Mesothelial cell of epicardium (in vitro differentiated cells): ENCODE measurements at regions not wholly inside any gene's neighbourhood (a gene's known extent, or its start where the extent isn't known, plus 50 kb on each side); places are given as distances from the start of the nearest gene placed in this dataset.

Source experiments
- DNase-seq, 2 experiments: peaks; one replicate each; pipeline ENCODE4 v3.0.0; 2021; ENCODE audit warnings: low spot score in 2 of 2; ENCODE audit not compliant: unreplicated experiment in 2 of 2
- H3K27ac Mint-ChIP-seq: 2 replicates; pipeline ENCODE4 v1.8.0; 2021; ENCODE audit warnings: mixed read lengths
- H3K27me3 Mint-ChIP-seq: 2 replicates; pipeline ENCODE4 v1.8.0; 2021; ENCODE audit warnings: low read depth, mixed read lengths
- H3K36me3 Mint-ChIP-seq: 2 replicates; pipeline ENCODE4 v1.8.0; 2021; ENCODE audit warnings: mixed read lengths
- H3K4me1 Mint-ChIP-seq: 2 replicates; pipeline ENCODE4 v1.8.0; 2021; ENCODE audit warnings: mixed read lengths
- H3K4me3 Mint-ChIP-seq: 2 replicates; pipeline ENCODE4 v1.8.0; 2021; ENCODE audit warnings: mild to moderate bottlenecking, moderate library complexity, mixed read lengths
- H3K9me3 Mint-ChIP-seq: 2 replicates; pipeline ENCODE4 v1.8.0; 2021; ENCODE audit warnings: mixed read lengths
- TF ChIP-seq, protein P1 (sequence below): fragments of 200-600 bp; sonication (generic); IDR thresholded peaks from one replicate; pipeline ENCODE4 v1.5.0; 2021; ENCODE audit warnings: antibody characterized with exemption; ENCODE audit not compliant: unreplicated experiment

DNA sequence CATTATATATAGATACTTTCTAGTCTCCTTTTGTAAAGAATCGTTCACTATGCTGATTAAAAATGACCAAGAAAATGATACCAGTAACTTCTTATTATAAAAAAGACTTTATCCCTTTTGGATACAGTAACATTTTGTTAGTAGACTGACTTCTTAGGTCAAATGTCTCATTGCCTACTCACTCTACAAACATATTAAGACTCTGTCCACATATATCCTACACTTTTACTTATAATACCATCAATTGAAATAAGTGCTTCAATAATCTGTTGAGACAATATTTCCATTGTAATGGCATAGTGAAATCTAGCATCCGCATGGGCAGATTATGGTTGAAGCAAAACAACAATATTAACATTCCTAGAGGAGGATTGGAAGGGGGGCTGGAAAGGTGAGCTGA, 180.6 kb downstream of the ARL4A start:
- TF ChIP-seq, protein P1, sequence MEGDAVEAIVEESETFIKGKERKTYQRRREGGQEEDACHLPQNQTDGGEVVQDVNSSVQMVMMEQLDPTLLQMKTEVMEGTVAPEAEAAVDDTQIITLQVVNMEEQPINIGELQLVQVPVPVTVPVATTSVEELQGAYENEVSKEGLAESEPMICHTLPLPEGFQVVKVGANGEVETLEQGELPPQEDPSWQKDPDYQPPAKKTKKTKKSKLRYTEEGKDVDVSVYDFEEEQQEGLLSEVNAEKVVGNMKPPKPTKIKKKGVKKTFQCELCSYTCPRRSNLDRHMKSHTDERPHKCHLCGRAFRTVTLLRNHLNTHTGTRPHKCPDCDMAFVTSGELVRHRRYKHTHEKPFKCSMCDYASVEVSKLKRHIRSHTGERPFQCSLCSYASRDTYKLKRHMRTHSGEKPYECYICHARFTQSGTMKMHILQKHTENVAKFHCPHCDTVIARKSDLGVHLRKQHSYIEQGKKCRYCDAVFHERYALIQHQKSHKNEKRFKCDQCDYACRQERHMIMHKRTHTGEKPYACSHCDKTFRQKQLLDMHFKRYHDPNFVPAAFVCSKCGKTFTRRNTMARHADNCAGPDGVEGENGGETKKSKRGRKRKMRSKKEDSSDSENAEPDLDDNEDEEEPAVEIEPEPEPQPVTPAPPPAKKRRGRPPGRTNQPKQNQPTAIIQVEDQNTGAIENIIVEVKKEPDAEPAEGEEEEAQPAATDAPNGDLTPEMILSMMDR = no peak
- Mint-ChIP-seq H3K27me3 (no peaks in the 10 kb centered on the region), H3K27ac (no peak overlapping the region)

DNA sequence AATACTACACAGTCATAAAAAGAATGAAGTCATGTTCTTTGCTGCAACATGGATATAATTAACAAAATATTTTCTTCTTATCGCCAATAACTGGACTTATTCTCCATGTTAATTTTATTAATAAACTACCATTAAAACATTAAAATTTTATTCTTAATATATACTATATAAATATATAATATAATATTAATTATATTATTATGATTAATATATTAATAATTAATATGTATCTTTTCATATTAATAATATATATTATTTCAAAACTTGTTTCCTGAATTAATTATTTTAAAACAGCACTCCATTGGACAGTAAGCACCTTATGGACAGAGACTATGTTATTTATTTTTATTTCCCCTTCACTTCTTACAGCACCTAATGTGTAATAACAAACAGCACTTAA, 182.8 kb downstream of the ARL4A start:
- H3K4me1 Mint-ChIP-seq = peaks cover 10% of the 10 kb centered on the region
- TF ChIP-seq, protein P1 = no peak
- no peak for DNase-seq
- no peak overlapping the region for H3K27ac Mint-ChIP-seq
- no peaks in the 10 kb centered on the region for H3K27me3 Mint-ChIP-seq
- no peaks in the 10 kb centered on the region for H3K36me3 Mint-ChIP-seq
- peaks cover 10% of the 10 kb centered on the region for H3K9me3 Mint-ChIP-seq
- H3K4me3 Mint-ChIP-seq = no peak overlapping the region

More for the DNA sequence above, 180.6 kb downstream of the ARL4A start:
- Mint-ChIP-seq H3K4me1 (peaks cover 11% of the 10 kb centered on the region), H3K36me3 (no peaks in the 10 kb centered on the region), H3K9me3 (peaks cover 10% of the 10 kb centered on the region), H3K4me3 (no peak overlapping the region)
- DNase-seq = no peak

DNA sequence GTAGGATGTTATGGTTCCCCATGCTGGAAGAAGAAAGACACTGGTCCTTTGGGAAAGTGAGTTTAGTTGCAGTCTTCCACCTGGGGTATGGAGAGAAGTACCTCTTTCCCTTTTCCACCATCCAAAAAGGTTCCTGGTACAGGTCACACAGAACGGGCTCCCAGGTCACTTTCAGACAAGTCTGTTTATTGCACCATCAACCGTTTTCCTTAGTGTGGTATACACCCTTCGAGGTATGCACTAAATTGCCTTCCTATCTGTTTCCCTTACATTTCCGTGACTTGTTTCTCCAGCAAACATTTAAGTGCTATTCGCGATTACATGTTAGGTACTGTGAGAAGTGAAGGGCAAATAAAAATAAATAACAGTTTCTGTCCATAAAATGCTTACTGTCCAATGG, 185.1 kb downstream of the ARL4A start:
- no peaks in the 10 kb centered on the region for H3K36me3 Mint-ChIP-seq
- no peaks in the 10 kb centered on the region for H3K4me1 Mint-ChIP-seq
- H3K27ac Mint-ChIP-seq = no peak overlapping the region
- no peak overlapping the region for H3K4me3 Mint-ChIP-seq
- peaks cover 10% of the 10 kb centered on the region for H3K9me3 Mint-ChIP-seq
- H3K27me3 Mint-ChIP-seq = no peaks in the 10 kb centered on the region
- TF ChIP-seq, protein P1 = no peak
- no peak for DNase-seq

DNA sequence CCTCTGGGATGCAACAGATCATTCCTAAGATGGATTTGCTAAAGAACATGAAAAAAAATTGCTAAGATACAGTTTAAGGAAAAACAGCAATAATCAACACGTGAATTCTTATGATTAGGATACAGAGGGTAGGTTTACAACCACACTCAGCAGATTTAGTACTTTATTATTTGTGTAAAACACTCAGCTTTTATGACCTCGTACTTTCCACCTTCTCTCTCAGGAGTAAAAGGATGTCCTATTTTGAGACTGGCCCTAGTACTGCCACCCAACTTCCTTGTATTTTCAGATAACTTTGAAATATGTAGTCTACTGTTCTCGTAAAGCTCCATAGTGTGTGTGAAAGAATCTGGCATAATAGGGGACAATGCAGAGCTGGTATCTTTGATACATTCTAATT, 186.1 kb downstream of the ARL4A start:
- DNase-seq = no peak
- H3K27ac Mint-ChIP-seq = no peak overlapping the region

DNA sequence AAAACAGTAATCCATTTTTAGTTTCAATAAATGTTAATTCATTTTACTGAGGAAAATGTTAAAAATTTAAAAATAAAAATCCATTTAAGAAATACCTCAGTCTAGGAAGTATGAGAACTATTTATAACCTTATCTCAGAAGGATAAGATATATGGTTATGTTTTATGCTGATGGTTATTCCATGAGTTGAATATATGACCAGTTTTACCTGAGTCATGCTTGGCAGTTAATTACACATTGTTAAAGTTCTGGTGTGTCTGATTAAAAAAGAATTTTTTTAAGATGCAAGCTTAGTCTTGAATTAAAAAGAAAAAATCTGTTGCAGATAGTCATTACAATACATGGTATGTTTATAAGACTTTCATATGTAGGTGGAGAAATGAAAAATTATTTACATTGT, 191.7 kb downstream of the ARL4A start:
- no peak overlapping the region for H3K4me3 Mint-ChIP-seq
- no peaks in the 10 kb centered on the region for H3K27me3 Mint-ChIP-seq
- H3K27ac Mint-ChIP-seq = no peak overlapping the region
- TF ChIP-seq, protein P1 = no peak
- H3K36me3 Mint-ChIP-seq = no peaks in the 10 kb centered on the region
- H3K9me3 Mint-ChIP-seq = no peaks in the 10 kb centered on the region
- peaks cover 4% of the 10 kb centered on the region for H3K4me1 Mint-ChIP-seq
- no peak for DNase-seq

More for the DNA sequence above, 186.1 kb downstream of the ARL4A start:
- Mint-ChIP-seq H3K4me3 (no peak overlapping the region), H3K9me3 (peaks cover 5% of the 10 kb centered on the region), H3K27me3 (no peaks in the 10 kb centered on the region), H3K36me3 (no peaks in the 10 kb centered on the region), H3K4me1 (no peaks in the 10 kb centered on the region)
- TF ChIP-seq, protein P1 = no peak

DNA sequence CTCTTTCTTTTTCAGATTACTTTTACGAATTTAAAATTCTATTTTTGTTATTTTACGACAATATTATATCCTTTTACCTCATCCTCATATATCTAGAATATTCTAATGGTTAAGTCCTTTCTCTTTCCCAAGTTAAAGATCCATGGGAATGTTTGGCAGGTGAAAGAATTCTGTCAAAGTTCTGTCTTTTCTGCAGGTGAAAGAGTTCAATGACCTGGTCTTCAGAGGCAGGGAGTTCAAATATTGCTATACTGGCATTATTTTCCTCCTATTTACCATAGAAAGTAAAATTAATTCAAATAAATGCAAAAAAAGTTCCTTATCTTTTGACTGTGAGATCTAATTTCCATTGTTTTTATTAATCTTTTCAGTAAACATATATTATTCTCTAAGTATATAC, 194.3 kb downstream of the ARL4A start:
- DNase-seq = no peak
- TF ChIP-seq, protein P1 = no peak
- Mint-ChIP-seq H3K27ac (no peak overlapping the region), H3K4me1 (peaks cover 4% of the 10 kb centered on the region), H3K9me3 (no peaks in the 10 kb centered on the region), H3K27me3 (no peaks in the 10 kb centered on the region), H3K36me3 (no peaks in the 10 kb centered on the region), H3K4me3 (no peak overlapping the region)
